ENCODE measurements at regions not wholly inside any gene's neighbourhood (a gene's known extent, or its start where the extent isn't known, plus 50 kb on each side); places are given as distances from the start of the nearest gene placed in this dataset.

- TF ChIP-seq SMC3 (IDR thresholded peaks at IDR 0.05; ENCODE audit: borderline replicate concordance, low read length) (no peak), POLR2AphosphoS5 (IDR thresholded peaks at IDR 0.05; ENCODE audit: low read length) (no peak), ZNF217 (IDR thresholded peaks at IDR 0.05) (no peak), IRF4 (IDR thresholded peaks at IDR 0.05; ENCODE audit: low read depth, low read length) (no peak), RB1 (IDR thresholded peaks at IDR 0.05; ENCODE audit: borderline replicate concordance) (no peak), CTCF (IDR thresholded peaks at IDR 0.05 in 2 of 3, conservative IDR thresholded peaks at IDR 0.05 in 1 of 3; ENCODE audit: control insufficient read depth in 2 of 3, extremely low read depth in 1 of 3, insufficient read depth in 1 of 3, low read depth in 3 of 3, low read length in 3 of 3) (no peak), POLR2A (IDR thresholded peaks at IDR 0.05; ENCODE audit: low read depth, low read length) (no peak), BRCA1 (IDR thresholded peaks at IDR 0.05; ENCODE audit: low read depth, low read length) (no peak), RELA (IDR thresholded peaks at IDR 0.05; ENCODE audit: borderline replicate concordance, partially characterized antibody) (no peak)
Measured at GRCh38 chrX:18034504-18034903, 173.4 kb upstream of the RAI2 start (continued).

- in situ Hi-C loops (cut with MboI) = no loop called here
- Histone ChIP-seq H3K27ac (ENCODE audit: control insufficient read depth, insufficient read depth) (no peak overlapping the region), H3K4me1 (ENCODE audit: control insufficient read depth, insufficient read depth, low read length) (no peaks in the 10 kb centered on the region), H3K36me3 (ENCODE audit: control insufficient read depth in 2 of 2, insufficient read depth in 2 of 2, low read length in 1 of 2) (no peaks in the 10 kb centered on the region), H3K79me2 (ENCODE audit: control insufficient read depth, insufficient read depth, low read length) (no peaks in the 10 kb centered on the region), H4K20me1 (ENCODE audit: control insufficient read depth, insufficient read depth) (no peaks in the 10 kb centered on the region), H3K4me2 (ENCODE audit: control insufficient read depth, insufficient read depth) (no peak overlapping the region), H3K9ac (ENCODE audit: control insufficient read depth, insufficient read depth, low read length) (no peak overlapping the region), H3K27me3 (replicated peaks in 1 of 2; ENCODE audit: control insufficient read depth in 2 of 2, insufficient read depth in 2 of 2, low read length in 1 of 2) (no peaks in the 10 kb centered on the region), H2AFZ (ENCODE audit: control insufficient read depth, low read depth, low read length) (no peak overlapping the region), H3K4me3 (no peak overlapping the region), H3K9me3 (replicated peaks; ENCODE audit: control insufficient read depth, insufficient read depth, low read length) (no peaks in the 10 kb centered on the region; the same call in 2 of the 3 replicates)
- SMC1A ChIA-PET (ENCODE audit: uncharacterized antibody, unreplicated experiment) = no interaction called here
- ATAC-seq = no peak
- DNase-seq (ENCODE audit: low read depth, low spot score) = no peak
- RAD21 ChIA-PET (ENCODE audit: unreplicated experiment) = no interaction called here
- POLR2A ChIA-PET = no interaction called here
- BruUV-seq (replicated peaks) = no TSS peak
- CTCF ChIA-PET = no interaction called here
- intact Hi-C loops (cut with micrococcal nuclease; ENCODE audit: unreplicated experiment) = no loop called here
- 17% methylated on average over 3 of the region's 3 CpGs for WGBS (ENCODE audit: insufficient coverage, insufficient replicate concordance, low lambda C conversion rate, missing lambda C conversion rate)
- FAIRE-seq = no peak
- TF ChIP-seq FOS (IDR thresholded peaks at IDR 0.05; ENCODE audit: borderline replicate concordance, extremely low read depth, insufficient read length) = no peak
- no peak for TF ChIP-seq ZNF622 (IDR thresholded peaks at IDR 0.05)
- TF ChIP-seq, protein P1, sequence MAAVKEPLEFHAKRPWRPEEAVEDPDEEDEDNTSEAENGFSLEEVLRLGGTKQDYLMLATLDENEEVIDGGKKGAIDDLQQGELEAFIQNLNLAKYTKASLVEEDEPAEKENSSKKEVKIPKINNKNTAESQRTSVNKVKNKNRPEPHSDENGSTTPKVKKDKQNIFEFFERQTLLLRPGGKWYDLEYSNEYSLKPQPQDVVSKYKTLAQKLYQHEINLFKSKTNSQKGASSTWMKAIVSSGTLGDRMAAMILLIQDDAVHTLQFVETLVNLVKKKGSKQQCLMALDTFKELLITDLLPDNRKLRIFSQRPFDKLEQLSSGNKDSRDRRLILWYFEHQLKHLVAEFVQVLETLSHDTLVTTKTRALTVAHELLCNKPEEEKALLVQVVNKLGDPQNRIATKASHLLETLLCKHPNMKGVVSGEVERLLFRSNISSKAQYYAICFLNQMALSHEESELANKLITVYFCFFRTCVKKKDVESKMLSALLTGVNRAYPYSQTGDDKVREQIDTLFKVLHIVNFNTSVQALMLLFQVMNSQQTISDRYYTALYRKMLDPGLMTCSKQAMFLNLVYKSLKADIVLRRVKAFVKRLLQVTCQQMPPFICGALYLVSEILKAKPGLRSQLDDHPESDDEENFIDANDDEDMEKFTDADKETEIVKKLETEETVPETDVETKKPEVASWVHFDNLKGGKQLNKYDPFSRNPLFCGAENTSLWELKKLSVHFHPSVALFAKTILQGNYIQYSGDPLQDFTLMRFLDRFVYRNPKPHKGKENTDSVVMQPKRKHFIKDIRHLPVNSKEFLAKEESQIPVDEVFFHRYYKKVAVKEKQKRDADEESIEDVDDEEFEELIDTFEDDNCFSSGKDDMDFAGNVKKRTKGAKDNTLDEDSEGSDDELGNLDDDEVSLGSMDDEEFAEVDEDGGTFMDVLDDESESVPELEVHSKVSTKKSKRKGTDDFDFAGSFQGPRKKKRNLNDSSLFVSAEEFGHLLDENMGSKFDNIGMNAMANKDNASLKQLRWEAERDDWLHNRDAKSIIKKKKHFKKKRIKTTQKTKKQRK (IDR thresholded peaks at IDR 0.05; ENCODE audit: low read depth, low read length) = no peak
- TF ChIP-seq MTA3 (IDR thresholded peaks at IDR 0.05; ENCODE audit: borderline replicate concordance, low read length) = no peak
Measured at GRCh38 chrX:18032486-18033221, 171.6 kb upstream of the RAI2 start.
